ENCODE measurements at regions not wholly inside any gene's neighbourhood (a gene's known extent, or its start where the extent isn't known, plus 50 kb on each side); places are given as distances from the start of the nearest gene placed in this dataset.

- TF ChIP-seq POLR2A (IDR thresholded peaks at IDR 0.05): no peak
- TF ChIP-seq CTCF (IDR thresholded peaks at IDR 0.05): no peak
These were observed 1190.8 kb upstream of the AUTS2 start for GRCh38 chr7:68407460-68407859.
